HPDE6-E6E7 (cell line): ENCODE measurements at regions not wholly inside any gene's neighbourhood (a gene's known extent, or its start where the extent isn't known, plus 50 kb on each side); places are given as distances from the start of the nearest gene placed in this dataset.

ENCODE experiments used
- DNase-seq: peaks from one replicate; pipeline ENCODE4 v3.0.0; 2011; ENCODE audit warnings: missing footprints; ENCODE audit errors: extremely low spot score

DNA sequence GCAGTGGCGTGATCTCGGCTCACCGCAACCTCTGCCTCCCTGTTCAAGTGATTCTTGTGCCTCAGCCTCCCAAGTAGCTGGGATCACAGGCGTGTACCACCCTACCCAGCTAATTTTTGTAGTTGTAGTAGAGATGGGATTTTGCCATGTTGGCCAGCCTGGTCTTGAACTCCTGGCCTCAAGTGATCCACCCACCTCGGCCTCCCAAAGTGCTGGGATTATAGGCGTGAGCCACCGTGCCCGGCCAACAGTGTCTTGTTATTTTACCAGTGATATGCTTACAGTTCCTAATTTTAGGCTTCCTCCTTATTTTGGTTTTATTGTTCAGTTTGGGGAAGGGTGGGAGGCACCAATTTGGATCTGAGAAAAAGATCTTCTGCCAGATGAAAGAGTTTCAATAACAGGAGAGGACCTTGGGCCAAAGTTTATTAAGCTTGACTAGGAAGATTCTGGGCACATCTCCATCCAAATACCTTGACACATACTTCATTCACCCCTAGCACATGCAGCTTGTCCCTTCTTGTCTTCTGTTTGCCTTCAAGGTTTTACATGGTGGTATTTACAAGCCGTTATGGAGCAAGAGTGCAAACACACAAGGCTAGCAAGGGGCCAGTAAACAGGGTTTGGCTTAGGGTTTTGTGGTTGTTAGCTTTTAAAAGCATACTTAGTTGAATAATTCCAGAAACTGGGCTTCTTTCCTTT is 168.1 kb upstream of the DMRT1 start:
- no peak for DNase-seq

DNA sequence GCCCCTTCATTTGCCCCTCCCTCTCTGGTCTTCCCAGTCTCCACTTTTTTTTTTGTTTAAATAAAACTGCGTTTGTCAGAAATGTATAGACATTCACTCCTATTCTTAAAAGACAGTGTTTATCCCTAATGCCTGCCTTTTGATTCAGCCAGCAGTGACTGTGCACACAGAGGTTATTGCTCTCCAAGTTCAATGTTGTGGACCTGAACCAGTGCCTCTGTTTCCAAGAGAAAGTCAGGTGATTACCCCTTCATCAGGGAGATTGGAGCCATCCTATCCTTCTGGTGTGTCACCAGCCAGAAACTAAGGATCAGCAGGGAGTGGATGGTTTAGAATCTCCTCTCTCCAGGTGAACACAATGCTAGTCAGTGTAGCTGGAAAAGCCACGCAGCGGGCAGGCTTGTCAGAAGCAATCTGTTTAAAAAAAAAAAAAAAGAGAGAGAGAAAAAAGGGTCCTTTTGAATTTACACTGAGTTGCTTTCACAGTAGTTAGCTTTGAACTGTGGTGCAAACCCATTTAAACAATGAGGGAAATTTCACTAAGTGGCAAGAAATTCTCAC is 167.5 kb upstream of the DMRT1 start:
- no peak for DNase-seq

DNA sequence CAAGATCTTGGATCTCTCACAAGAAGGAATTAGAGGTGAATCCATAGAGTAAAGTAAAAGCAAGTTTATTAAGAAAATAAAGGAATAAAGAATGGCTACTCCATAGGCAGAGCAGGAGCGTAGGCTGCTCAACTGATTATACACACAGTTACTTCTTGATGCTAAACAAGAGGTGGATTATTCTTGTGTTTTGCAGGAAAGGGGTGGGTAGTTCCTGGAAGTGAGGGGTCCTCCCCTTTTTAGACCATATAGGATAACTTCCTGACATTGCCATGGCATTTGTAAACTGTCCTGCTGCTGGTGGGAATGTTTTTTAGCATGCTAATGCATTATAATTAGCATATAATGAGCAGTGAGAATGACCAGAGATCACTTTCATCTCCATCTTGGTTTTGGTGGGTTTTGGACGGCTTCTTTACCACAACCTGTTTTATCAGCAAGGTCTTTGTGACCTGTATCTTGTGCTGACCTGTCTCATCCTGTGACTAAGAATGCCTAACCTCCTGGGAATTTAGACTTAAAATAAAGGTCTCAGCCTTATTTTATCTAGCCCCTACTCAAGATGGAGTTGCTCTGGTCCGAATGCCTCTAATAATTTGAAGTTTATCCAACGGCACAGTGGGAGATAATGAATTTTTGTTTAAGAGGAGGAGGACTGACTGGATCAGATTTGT is 165.7 kb upstream of the DMRT1 start:
- DNase-seq: no peak

DNA sequence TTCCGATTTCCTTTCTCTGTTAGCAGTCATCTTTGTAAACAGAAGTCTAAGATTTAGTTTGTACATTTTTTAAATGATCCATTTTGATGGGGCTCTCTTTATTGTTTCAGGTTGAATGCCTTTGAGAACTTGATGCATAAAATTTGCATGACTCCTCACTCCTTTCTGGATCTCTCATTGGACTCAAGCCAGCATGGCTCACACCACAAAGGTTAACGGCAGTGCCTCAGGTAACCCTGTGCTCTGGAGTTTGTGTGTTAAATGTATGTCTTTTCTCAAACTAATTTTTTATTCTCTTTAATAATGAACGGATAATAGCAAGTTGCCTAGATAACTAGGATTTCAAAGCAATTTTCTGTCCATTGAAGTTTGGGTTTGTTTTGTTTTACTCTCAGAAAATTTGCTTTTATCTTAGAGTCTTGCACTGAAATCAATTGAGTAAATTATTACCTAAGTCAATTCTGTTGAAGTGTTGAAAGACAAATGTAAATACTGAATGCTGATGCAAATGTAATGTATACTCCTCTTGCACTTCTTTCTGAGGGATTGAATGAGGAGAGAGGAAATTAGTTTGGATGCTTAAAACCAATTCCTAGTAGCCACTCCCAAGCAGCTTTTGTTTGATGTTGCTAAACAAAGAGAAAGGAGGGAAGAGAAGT is 164.6 kb upstream of the DMRT1 start:
- no peak for DNase-seq

DNA sequence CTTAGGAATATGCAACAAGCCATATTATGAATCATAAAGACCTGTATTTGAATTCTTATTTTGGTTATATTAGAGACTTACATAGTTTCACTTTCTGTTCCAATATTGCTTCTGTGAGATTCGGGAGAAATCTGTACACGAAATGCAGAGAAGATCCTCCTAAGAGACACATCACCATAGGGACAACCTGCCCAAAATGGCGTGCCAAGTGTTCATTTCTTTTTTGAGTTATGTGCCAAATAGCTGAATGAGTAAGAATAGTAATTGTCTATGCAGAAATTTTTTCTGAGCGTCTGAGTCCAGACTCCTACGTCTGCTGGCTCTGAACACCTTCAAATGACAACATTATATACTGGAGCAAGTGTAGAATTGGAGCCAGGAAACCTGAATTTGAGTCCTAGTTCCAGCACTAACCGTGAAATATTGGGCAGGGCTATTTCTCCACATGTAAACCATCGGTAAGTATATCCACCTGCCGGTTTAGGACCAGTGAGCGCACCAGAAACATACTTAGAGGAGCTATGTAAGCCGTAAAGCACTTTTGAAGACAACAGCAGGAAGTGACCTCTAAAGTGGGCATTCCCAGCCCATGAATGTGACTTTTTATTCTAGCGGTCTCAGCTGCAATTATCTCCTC is 163.9 kb upstream of the DMRT1 start:
- DNase-seq: no peak

DNA sequence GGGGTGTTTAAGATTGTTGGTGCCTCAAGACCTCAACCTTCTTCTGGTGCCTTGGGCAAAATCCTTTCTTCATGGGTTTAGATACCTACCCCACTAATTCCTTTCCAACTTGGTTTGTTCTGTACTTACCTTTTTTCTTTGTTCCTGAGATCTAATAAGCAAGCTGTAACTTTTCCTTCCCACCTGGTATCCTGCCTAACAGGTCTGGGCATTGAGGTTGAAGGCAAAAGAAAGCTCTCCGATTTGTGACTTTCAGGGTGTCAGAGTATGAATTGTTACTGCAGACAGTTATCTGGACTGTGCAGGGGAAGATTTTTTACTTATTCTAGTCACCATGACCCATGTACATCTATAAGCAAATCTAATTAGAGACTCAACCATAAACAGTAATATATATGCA is 162.6 kb upstream of the DMRT1 start:
- DNase-seq: no peak

DNA sequence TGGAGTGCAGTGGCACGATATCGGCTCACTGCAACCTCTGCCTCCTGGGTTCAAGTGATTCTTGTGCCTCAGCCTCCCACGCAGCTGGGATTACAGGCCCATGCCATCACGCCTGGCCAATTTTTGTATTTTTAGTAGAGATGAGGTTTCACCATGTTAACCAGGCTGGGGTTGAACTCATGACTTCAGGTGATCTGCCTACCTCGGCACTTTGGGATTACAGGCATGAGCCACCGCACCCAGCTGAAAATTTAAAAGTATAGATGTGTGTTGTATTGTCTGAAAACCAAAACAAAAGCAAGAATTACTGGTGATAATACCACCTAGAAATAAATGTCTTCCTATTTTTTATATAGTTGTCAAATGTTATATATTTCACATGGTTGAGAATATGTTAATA is 162.0 kb upstream of the DMRT1 start:
- no peak for DNase-seq

DNA sequence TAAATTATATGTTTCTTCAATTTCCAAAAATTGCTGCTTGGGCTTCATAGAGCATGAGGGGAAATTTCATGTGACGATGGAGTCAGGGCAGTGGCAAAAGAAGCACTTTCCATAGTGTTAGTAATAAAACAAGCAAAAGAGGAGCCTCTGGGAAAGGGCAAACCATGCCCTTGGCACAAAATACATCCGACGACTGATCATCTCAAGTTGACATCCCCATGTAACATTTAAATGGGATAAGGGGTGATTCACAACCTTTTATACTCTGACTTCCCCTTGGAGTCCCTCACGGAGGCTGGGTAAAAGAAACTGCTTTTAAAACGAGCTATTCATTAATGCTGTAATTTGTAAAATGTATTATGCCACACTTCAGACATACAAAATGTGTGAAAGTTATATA is 161.4 kb upstream of the DMRT1 start:
- no peak for DNase-seq

DNA sequence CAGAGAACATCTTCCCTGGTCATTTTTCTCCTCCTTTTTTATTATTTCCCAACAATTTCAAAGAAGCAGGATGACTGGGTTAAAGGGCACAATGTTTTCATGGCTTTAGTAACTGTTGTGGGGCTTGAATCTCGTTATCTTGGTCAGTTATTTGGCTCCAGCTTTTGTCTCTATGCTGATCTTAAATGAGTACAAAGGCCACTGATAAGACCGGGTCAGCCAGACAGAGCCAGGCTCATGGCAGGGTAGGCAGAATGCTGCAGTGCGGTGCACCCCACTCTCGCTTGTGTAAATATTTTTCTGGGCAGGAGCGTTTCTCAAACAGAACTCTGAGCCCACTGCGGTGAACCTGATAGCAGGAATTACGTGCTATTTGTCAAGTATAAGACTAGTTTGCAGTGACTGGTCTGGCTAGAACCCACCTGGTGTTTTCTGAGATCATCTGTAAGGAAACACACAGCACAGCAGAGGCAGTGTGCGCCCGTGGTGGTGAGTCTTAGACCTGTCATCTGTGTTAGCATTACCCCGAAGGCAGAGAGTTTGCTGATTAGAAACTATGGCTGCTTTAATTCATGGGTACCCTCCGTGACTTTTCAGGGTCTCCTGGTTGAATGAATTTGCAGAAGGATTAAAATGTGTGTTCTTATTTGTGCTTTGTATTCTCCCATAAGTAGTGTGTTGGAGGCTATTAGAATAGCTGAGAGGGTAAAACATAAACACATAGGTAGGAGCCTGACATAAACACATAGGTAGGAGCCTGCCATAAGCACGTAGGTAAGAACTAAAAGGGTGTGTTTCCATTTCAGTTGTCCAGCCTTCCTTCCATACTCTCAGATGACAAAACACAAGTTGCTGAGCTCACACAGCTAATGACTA is 158.6 kb upstream of the DMRT1 start:
- no peak for DNase-seq

DNA sequence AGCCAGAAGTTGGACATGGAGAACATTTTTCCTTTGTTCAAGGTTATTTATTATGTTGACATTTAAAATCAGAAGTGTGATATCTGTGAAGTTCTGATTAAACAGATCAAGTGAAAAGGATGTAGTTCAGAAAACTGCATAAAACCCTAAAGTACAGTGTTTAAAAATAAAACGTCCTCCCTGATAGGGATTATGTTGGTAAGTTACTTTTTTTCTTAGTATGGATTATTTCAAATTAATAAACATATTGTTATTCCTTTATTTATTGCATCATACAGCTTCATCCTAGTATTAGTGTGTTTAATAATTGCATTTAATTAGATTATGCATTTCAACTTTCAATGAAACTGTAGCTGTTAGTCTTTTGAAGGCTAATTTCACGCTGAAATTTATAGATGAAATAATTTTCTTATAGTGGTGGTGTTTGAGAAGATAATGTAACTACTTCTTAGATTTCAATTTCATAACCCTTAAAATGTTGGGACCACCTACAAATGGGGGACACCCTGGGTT is 157.9 kb upstream of the DMRT1 start:
- DNase-seq: no peak

DNA sequence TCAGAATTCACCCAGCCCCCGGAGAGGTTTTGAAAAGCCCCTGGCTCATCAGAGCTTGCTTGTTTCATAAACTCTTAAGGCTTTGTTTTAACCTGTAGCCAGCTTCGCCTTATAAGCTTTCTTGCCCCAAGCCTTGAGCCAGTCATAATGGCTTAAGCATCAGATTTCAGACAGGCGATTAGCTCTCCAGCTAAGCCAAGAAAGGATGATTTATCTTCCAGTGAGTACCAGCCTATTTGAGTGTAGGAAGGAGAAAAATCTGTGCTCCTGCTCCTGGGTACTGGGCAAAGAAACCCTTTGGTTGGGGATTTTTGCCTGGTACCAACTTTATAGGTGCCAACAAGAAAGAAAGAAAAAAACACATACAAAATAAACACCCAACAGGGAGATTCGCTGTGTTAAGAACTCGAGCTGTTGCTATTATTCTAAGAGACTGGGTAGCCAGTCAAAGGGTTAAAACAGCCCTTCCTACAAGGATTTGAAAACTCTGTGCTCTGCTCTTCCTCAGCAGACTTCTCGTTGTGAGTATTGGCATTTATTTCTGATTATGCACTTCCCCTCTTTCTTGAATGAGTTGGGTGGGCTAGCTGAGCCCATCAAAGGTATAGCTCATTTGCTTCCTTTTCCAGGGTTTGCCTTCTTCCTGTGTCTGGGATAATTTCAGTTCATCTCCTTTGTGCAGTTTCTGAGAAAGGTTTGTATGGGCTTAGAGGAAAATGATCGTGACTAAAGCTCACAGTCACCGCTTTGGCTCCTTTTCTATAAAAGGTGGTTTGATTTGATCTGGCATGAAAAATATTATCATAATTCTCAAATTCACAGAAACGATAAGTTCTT is 157.2 kb upstream of the DMRT1 start:
- DNase-seq: no peak

DNA sequence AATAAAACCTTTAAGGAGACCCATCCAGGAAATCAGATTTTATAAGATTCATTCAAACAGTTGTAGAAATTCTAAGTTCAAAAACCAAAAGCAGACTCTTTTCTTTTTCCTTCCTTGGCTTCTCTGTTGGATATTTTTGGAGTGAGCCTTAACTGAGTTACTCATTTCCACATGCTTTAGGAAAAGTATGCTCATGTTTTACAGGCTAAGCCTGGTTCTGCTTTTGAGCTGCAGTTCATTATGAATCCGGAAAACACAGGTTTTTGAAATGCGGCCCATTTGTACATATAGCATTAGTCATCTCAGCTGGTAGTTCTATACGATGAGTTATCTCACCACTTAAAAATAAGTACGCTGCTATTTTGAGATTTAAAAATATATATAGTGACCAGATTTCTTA is 156.6 kb upstream of the DMRT1 start:
- no peak for DNase-seq

DNA sequence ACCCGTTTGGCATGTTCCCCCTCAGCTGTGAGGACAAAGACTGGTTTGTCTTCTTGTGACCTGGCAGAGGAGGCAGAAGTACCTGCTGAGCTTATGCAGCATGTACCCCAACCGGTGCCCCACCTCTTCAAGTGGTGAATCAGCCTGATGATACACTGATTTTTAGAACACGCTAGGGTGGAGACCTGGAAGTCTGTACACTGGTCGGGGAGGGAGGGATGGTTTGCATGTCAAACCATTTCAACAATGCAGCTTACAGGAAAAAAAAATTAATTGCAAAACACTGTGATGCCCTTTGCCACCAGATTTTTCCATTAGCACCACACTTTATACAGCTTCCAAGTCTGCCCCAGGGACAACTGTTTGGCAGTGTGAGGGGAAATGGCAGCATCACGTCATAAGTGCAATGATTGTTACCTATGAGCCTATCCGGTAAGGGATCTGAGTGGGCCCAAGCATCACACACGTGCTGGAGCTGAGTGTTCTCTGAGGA is 155.1 kb upstream of the DMRT1 start:
- DNase-seq: peak; percentile 78

DNA sequence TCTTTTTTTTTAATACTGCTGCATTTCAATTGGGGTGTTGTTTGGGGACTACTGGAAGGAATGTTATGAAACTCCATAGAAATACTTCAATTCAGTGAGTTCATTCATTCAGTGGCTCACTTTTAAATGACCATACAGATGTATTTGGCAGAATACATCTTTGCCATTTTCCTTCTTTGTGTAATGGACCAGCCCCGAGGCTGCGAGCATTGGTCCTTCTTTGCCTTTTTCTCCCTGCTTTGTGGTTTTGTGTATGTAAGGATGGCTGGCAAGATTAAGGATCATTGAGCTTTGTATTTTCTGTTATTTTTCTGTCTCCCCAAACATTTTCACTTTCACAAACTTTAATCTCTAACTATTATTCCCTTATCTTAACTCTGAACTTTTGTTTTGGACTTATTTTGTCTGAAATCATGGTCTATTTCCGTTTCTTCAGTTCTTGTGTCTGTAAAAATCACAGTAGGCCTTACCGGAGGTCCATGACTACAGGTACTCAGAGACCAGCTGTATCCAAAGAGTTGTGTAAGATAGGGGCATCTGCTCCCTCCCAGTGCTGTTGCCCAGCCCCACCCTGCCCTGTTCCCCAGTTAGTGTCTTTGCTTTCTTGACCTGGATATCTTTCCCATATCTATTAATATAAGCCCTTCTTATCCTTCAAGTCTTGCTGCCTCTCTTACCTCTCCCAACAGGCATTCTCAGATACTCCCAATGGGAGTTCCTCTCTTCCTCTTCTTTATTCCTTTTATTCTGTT is 154.3 kb upstream of the DMRT1 start:
- DNase-seq: no peak

DNA sequence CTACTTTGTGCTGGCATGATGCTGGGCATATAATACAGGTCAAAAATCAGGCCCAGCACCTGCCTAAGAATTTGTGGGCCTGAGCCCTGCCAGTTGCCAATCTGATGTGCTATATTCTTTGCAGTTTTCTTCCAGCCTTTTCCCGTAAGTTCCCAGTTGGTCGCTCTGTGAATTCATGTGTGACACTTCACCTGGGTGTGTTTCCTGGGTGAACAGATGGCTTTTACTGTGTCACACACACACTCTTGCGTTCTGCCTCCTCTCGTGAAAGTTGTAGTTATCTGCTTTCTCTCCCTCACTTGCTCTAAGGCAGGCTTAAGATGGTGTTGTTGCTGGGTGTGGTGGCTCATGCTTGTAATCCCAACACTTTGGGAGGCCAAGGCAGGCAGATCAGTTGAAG is 153.5 kb upstream of the DMRT1 start:
- no peak for DNase-seq

DNA sequence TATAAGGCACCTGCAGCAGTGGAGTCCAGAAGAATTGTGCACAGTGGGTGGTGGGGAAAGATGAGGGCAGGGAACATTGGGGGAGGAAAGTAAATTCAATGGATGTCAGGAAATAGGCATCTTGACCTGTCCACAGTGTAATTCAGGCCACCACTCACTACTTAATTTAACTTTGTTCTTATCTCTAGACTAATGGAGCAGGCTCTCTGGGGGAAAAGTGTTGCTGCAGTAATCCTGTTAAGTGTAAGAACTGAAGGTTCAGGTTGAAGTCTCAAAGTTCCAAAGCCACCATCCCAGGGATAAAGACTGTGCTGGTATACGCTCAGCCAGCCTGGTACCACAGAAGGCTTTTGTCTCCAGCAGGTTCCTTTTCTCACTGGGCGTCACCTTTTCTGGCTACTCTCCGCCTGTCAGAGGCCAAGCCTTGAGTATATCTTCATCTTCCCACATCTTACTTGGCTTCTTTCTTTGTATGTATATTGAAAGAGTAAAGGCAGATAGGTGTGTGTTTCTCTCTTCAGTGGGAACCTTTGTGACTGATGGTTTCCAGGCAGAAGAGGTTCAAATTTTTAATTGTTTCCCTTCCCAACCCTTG is 150.9 kb upstream of the DMRT1 start:
- no peak for DNase-seq

DNA sequence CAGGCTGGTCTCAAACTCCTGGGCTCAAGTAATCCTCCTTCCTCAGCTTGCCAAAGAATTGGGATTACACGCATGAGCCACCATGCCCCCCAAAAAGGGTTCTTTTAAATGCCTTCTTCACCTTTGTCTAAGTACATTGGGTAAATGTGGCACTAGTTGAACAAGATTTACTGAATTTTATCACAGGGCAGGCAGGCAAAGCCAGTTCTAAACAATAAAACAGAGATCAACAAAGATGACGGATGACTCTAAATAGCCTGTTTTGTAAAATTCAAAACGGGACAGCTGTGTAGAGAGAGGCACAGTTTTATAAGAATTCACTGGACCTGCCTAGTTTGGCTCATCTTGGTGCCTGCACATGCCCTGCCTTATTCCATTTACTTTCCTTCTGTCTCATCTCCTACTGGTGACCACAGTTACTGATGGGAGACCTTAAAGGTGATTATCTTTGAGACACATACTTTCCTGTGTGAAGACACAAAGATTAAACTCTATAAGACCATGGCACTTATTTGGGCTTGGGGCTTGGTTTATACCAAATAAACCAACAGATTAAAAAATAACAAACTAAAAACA is 149.6 kb upstream of the DMRT1 start:
- DNase-seq: no peak

DNA sequence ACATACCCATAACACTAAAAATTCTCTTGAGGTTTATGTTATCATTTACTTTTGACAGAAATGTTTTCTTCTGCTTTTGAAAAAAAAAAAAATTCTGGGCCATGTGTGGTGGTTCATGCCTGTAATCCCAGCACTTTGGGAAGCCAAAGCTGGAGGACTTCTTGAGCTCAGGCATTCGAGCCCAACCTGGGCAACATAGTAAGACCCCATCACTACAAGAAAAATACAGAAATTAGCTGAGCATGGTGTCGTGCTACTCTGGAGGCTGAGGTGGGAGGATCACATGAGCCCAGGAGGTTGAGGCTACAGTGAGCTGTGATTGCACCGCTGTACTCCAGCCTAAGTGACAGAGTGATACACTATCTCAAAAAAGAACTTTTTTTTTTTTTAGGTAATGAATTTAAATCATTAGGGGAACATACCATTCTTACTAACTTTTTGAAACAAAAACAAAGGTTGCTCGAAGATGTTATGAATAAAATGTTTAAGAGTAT is 148.8 kb upstream of the DMRT1 start:
- no peak for DNase-seq
